NOMO-1 treated with DMSO at 0.1 percent for 48 hours (cell line): ENCODE measurements at regions not wholly inside any gene's neighbourhood (a gene's known extent, or its start where the extent isn't known, plus 50 kb on each side); places are given as distances from the start of the nearest gene placed in this dataset.

Experiments
- DNase-seq: peaks from one replicate; lab custom pipeline; 2025; ENCODE audit not compliant: unreplicated experiment; lab: John Stamatoyannopoulos, UW

DNA sequence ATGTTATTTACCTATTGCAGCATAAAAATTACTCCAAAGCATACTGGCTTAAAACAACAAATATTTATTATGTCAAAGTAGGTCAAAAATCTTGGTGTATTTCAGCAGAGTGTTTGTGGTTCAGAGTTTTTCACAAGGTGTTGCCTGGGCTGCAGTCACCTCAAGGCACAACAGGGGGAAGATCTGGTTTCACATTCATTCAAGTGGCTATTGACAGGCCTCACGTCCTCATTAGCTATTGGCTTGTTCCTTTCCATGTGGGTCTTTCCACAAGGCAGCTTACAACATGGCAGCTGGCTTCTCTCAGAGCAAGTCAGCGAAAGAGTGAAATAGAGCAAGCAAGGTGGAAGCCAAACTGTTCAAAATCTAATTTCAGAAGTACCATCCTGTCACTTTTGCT lies 602.9 kb downstream of the OLFM4 start:
- no peak for DNase-seq

DNA sequence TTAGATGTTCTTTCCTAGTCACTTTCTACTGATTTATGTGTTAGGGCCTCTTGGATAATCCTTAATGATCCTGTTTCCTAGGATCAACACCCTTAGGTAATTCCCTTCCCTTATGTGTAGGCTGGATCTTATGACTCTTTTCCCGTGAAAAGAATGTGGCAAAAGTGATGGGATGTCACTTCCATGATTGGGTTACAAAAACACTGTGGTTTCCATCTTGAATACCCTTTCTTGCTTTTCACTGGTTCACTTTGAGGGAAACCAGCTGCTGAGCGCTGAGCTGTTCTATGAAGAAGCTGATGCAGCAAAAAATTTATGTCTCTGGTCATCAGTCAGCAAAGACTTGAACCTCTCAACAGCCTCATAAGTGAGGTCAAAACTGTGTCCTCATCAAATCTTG lies 609.4 kb downstream of the OLFM4 start:
- DNase-seq = no peak

DNA sequence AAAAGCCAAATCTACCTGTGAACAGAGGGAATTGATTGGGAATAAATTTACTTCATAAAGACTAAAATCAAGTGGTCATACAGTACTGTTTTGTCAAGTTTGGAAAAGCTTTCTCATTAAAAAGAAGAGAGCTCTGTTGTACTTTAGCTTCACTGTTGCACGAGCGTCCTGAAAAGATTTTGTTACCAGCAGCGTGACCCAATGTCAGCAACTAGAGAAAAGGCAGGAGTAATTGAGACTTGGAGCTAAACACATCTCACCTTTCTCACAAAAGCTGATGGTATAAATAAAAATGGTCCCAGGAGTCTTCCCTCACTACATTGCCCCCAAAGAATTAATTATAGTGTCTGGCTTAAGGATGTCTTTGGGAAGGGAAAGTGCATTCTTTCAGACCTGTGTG lies 613.7 kb downstream of the OLFM4 start:
- DNase-seq = no peak

DNA sequence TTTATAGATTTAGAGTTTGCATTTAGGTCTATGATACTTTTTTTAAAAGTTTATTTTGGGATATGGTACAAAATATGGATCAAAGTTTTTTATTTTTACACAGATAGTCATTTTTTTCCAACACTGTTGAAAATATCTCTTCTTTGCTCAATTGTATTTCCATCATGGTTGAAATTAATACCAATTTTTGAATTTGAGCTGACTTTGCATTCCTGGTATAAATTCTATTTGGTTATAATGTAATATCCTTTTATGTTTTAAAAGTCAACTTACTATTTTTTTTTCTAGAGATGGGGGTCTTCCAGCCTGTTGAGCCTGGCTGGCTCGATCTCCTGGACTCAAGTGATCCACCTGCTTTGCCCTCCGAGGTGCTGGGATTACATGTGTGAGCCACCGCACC lies 620.1 kb downstream of the OLFM4 start:
- DNase-seq = no peak

DNA sequence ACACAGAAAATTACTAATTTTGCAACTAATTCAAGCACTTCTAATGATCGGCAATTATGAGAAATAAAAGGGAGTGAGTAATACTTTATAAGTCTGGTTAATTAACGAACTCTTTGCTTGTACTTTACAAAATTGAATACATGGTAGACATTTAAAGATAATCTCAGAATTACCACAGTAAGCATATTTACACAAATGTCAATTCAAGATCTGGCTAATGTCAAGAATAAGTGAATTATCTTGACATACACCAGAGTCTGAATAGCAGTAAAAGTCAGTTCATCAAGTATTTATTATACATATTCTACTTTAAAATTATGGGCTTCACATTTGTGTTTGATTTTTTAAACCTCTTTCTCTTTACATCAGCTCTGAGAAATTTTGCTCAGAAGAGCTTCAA lies 643.4 kb downstream of the OLFM4 start:
- no peak for DNase-seq

DNA sequence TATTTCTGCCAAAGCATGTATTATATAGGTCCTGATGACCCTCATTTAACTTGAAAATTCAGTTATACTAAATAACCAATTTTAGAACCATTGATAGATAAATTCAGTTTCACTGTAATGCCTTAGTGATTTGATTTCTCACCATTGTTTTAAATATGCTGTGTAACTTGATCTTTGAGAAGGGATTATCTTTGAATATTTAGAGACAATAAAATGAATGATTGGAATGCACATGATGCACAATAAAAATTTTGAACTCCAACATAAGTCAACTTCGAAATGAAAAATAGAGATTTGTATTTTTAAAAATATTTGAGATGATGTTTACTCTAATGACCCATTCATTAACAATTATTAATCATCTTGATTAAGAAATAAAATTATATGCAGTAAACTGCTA lies 654.5 kb downstream of the OLFM4 start:
- DNase-seq = no peak

DNA sequence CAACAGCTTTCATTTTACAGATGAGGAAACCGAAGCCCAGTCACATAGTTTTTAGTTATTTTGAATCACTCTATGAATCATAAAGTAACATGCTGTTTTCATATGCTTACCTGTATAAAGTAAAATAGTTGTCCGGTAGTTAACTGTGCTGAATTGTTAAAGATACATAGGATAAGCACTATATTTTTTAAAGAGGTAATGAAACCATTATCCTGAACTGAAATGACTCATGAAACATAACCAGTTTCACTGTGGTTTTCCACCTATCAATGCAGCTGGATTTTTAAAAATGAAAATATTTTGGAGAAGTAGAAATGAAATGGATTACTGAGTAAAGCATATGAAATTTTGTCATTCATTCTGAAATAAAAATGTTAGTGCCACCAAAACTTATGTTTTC lies 655.0 kb downstream of the OLFM4 start:
- no peak for DNase-seq

DNA sequence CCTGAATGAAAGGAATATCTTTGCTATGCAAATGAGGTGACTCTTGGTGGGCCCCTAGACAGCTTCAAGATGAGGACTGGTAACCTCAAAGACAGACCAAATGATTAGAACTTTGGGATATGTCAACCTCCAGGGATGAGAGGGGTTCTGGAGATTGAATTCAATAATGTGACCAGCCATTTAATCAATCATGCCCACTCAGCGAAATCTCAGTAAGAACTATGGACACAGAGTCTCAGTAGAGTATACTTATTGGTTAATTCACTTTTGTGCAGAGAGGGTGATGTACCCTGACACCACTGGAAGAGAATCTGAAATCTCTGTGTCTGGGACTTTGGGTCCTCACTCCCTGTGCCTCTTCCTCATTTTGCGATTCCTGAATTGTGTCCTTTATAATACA lies 662.8 kb downstream of the OLFM4 start:
- DNase-seq = no peak

DNA sequence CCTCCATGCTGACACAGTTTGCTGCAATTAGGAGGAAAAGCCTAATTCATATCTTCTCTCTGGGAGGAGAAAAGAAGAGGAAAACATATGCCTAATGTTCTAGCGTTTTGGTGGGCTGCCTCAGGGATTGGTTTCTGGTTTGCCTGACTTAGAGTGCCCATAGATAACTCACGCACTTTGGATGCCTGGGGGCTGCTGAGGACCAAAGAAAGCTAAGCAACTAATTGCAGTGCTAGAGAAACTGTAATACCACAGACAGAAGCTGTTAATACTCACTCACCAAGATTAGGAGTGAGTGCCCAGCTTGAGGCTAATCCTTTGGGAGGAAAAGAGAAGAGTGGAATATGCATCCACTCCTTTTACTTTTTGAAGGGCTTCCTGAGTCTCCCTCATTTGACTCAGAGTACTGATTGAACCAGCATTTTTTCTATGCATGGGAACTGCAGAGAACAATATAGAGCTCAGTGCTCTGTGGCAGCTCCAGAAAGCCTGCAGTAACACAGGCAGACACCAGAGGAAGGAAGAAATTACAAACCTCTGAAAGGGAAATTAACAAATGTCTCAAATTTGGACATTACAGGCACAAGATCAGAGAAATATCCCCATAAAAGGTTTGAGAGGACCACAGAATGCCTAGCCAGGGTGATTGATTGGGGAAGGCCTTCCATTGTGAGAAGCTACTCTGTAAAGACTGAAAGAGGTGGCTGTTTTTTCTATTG lies 666.4 kb downstream of the OLFM4 start:
- no peak for DNase-seq

DNA sequence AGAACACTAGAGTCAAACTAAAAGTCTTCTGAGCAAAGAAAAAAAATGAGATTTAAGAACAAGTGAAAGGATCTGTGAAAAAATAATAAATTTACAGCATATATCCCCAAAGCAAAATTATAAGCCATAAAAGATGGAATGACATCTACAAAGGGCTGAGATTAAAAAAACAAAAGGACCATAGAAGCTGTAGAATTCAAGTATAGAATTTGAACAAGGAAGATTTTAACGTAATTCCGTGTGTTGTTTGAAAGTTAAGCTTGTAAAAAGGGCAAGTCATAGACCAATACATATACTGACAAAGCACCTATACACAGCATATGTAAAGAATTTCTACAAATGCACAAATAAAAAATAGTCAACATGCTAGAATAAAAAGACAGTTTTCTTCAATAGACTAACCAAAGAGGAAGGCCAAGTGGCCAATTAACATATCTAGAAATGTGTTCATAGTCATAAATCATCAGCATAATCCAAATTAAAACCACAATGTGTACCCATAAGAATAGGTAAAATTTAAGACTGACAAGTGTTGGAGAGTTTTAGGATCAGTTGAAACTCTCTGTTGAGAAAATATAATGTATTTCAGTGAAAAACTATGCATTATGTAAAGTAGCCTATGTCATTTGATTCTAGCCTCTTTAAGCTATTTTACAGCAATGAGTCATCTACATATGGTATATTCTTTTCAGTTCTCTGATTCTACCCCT lies 674.9 kb downstream of the OLFM4 start:
- no peak for DNase-seq

DNA sequence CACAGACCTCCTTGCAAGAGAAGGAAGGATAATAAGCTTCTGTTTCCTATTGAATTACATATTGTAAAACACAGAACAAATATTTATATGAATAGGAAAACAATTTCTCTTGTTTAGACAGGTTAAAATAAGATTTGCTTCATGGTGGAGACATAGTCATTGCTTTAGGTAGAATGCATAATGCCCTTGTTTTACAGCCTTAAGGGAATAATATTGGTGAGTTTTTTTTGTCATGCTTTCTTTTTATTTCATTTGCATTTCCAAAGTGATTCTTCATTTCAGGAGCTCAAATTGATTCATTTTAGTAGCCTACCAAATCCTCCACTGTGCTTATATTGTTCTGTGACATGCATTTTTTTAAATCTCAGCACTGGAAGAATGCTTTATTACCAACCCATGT lies 690.7 kb downstream of the OLFM4 start:
- no peak for DNase-seq

DNA sequence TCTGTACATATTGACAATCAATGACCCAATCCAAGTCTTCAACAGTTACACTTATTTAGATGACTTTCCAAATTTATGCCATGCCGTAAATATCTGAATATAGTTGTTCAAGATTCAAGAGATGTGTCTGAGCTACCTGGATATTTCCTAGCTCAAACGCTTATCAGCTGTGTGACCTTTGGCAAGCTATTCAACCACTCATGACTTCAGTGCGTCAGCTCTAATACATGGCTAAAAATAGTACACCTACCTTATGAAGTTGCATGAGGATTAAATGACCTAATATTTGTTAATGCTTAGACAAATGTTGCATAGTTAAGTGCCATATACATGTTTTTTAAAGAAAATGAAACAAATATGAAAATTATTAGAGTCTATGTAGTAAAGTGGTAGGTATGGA lies 704.1 kb downstream of the OLFM4 start:
- no peak for DNase-seq

DNA sequence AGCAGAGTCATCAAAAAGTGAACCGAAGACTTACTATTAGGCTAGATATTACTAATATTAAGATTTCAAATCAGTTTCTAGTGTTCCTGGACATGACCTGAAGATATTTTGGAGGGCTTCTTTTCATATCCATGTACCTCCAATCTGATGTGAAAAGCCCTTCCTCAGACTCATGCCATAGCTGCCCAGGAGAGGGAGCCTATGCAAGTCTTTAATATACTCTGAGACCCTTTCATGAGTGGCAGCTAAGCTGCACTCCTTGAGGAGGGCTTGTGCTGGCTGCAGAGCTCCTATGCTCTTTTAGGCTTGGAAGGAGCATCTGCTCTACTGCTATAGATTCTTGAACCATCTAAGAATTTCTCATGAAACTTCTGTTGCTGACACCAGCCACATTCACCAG lies 715.3 kb downstream of the OLFM4 start:
- no peak for DNase-seq

DNA sequence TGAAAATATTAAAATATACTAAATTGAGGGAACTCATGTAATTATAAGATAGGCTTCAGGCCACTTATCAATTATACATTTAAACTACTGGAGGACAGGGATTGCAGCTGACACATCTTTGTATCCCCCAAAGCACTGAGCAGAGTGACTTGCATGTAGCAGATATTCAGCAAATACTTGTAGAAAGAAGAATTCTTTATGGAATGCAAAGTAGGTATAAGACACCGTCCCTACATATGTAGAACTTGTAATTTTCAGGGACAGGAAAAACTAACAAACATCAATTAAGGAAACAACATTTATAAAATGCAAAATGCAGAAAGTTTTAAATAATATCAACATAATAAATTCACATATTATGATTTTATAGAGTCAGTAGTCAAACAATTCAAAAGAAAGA lies 719.2 kb downstream of the OLFM4 start:
- DNase-seq = no peak

DNA sequence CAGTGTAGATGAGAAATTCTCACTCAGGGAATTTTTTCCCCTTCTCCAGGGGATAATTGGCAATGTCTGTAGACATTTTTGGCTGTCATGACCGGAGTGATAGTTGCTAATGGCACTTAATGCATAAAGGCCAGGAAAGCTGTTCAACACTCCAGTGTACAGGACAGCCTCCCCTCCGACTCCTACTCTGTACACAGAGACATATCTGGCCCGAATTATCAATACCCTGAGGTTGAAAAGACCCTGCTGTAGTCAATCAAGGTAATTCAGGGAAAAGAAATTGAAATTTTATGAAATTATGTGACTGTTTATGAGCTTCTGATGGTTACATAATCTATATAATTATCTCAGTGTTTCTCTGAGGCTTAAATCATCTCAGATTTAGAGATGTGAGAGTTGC lies 720.7 kb downstream of the OLFM4 start:
- no peak for DNase-seq

DNA sequence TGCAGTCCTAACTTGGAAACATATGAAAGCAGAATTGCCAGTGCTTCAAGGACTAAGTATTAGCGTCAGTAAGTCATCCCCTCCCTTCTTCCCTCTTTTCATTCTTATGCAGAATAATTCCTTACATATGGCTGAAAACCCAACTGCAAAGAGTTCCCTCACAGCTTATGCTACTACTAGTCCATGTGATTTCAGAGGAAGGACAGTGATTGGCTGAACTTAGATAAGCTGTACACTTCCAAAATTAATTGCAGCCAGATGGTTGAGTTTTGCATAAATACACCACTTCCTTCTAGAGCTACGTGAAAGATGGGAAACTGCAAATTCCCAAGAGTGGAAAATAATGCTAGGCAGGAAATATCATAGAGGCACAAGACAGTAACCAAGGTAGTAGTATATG lies 730.4 kb downstream of the OLFM4 start:
- DNase-seq = no peak

DNA sequence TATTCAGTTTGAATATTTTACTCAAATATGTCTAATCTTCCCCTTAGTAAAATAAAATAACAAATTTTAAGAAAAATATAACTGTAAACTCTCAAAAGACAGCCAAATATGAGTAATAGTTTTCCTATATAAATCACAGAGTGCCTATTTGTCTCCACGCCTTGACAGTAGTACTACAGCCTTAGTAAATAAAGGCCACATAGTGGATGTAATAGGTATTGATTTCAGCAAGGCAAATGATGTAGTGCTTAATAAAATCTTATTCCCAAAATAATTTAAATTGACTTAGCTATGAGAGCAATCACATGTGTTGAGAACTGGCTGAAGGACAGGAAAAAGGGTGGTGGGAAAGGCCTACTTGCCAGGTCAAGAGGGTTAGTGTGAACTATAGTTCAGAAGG lies 747.2 kb downstream of the OLFM4 start:
- DNase-seq = no peak

DNA sequence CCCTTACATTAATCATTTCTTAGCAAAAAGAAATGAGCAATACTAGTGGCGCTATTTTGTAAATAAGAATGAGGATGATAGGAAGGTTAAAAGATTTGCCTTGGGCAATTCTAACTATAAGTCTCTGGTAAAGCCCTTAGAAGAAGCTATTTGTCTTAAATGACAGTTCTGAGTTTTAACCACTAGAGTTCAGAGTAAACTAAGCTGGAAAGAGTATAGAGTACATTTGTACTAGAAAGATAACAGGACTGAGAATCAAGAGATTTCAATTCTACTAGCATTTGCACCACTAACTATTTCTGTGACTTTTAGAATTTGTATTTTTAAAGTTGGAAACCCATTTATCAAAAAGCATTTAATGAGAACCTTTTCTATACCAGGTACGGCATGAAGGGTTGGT lies 750.3 kb downstream of the OLFM4 start:
- DNase-seq = no peak

DNA sequence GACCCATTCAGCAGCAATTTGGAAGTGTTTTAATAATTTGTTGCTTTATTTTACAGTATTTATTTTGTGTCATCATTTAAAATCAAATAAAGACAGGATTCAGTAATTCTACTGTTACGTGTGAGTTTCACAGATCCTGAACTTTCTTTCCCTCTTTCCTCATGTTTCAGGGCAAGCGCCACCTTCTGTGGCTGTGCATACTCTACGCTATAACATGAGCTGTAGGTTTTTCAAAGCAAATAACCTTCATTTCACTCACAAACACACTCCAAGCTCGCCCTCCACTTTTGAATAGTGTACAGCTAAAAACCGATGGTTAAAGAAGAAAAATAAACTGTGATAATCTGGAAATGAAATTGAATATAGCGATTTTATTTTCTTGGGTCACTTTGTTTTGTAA lies 753.3 kb downstream of the OLFM4 start:
- no peak for DNase-seq

DNA sequence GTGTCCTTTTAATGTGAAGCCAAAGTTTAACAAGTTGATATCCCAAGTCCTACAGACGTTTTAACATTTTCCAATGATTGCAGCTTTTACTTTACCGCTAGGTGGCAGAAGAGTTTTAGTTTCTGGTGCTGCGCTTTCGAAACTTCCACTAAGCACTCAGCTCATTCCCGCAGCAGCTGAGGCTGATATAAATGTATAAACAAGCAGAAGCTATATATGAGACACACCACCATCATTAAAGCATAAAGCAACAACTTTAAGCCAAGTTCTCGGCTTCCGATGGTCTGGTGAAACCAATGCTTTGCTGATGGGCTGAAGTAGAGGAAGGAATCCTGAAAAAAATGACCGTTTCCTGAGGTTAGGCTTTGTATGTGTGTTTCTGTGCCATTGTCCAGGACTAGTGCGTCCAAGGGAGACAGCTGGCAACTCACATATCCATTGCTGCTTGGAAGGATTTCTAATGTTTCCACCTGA lies 753.9 kb downstream of the OLFM4 start:
- DNase-seq = peak; percentile 66

DNA sequence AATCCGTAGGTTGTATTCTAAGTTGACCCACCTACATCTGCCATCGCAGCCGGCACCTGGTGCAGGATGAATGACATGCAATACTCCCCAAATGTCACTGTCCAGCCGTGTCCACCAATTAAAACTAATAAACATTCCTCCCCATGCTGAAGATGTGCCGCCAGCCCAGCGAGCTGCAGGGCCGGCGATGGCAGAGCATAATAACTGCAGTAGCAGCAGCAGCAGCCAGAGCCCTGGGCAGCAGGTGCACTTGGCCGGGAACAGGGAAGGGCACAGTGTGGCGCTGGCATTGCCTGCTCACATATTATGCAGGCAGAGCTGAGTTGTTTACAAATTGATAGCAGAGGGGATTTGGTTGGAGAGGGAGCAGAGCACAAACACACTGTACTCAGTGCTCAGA lies 754.9 kb downstream of the OLFM4 start:
- no peak for DNase-seq

DNA sequence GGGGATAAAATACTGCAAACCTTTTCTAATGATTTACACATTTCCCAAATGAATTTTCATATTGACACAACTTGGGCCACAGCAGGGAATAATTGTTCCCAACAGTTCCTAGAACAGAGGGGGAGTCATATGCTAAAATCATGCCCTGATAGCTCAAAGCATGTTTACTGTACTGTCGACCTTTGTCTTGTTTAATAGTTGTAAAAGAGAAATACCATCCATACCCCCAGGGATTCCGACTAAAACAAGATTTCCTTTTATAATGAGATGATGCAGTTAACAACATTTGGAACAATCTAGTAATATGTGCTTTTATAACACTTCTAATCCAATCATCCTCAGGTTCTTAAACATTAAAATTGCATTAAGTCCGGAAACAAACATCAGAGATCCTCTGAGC lies 759.7 kb downstream of the OLFM4 start:
- DNase-seq = no peak

DNA sequence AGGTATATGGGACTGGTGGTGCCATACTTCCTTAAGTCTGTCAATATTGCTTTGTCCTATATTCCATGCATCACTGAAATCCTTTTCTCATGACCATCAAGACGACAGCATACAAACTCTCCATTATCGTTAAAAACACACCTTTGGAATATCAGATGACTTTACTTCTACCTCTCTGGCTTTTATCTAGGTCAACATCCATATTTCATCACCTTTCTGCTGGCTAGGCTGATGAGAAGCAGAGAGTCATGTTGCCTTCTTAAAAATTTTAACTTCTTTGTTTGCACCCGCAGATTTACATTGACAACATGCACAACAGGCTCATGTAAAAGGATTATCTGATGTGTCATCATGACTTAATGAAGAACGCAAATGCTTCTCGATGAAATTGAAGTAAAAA lies 771.4 kb downstream of the OLFM4 start:
- no peak for DNase-seq
